HCT116 (cell line): ENCODE measurements at regions not wholly inside any gene's neighbourhood (a gene's known extent, or its start where the extent isn't known, plus 50 kb on each side); places are given as distances from the start of the nearest gene placed in this dataset.

Experiments used
- ATAC-seq: fragments of 200-7000 bp; cut with Tn5 transposase; 2 replicates; pipeline ENCODE4 v1.9.1; 2020; ENCODE audit warnings: mild to moderate bottlenecking, moderate library complexity
- BruUV-seq: library from RNA; stranded (reverse); fragments of 400-500 nt; replicated peaks from 2 replicates; lab custom pipeline; 2021; lab: Mats Ljungman, UMichigan
- CTCF ChIA-PET: fragments of 300-600 bp; sonication (Branson Sonifier 250); formaldehyde crosslinking; loops from one replicate; lab custom pipeline; 2021; ENCODE audit warnings: antibody characterized with exemption; lab: Charles Lee
- POLR2A ChIA-PET: fragments of 300-600, 350-600 bp; sonication (Branson Sonifier 250); formaldehyde crosslinking; loops from one replicate; lab custom pipeline; 2021; ENCODE audit warnings: antibody characterized with exemption; lab: Charles Lee
- RAD21 ChIA-PET, 2 experiments: fragments of 300-600 bp; sonication (Branson Sonifier 250); formaldehyde crosslinking; loops; one replicate each; lab custom pipeline; 2023; ENCODE audit warnings: low total read pairs in 2 of 2; ENCODE audit not compliant: uncharacterized antibody in 2 of 2, unreplicated experiment in 2 of 2, low non-redundant PET in 1 of 2; lab: Charles Lee
- DNase-seq: peaks from one replicate; pipeline ENCODE4 v3.0.0-alpha.2; 2010; ENCODE audit warnings: low read depth, low spot score
- H2AFZ ChIP-seq: fragments of 200-600 bp; shearing (Covaris generic), sonication (generic); 2 replicates; pipeline ENCODE4 v1.6.1; 2017; ENCODE audit warnings: low read depth, mixed run types, mixed read lengths, antibody characterized with exemption, low read length; ENCODE audit not compliant: poor library complexity, severe bottlenecking
- H3K27ac ChIP-seq: 2 replicates; pipeline ENCODE4 v1.5.1; 2012; ENCODE audit warnings: low read depth, low read length
- H3K27me3 ChIP-seq: fragments of 200-600 bp; sonication (generic); 2 replicates; pipeline ENCODE4 v1.6.1; 2016; ENCODE audit warnings: mixed run types, low read length, mixed read lengths; ENCODE audit not compliant: insufficient read depth
- H3K36me3 ChIP-seq, 2 experiments: fragments of 200-500 bp in 1 of 2; fragments of 200-600 bp in 1 of 2; sonication (Bioruptor generic) in 1 of 2; sonication (generic) in 1 of 2; 2 replicates each; pipeline versions ENCODE4 v1.5.1 to v1.6.1; 2014 to 2016; ENCODE audit warnings: low read length in 2 of 2, inconsistent platforms in 1 of 2, mixed read lengths in 1 of 2, mixed run types in 1 of 2; ENCODE audit not compliant: insufficient read depth in 2 of 2, control insufficient read depth in 1 of 2
- H3K4me1 ChIP-seq, 2 experiments: fragments of 200-600 bp in 1 of 2; sonication (generic) in 1 of 2; 2 replicates each; pipeline versions ENCODE4 v1.5.1 to v1.6.1; 2012 to 2017; ENCODE audit warnings: low read length in 2 of 2, inconsistent platforms in 1 of 2, mild to moderate bottlenecking in 1 of 2, mixed read lengths in 1 of 2, mixed run types in 1 of 2, moderate library complexity in 1 of 2; ENCODE audit not compliant: insufficient read depth in 2 of 2, control insufficient read depth in 1 of 2
- H3K4me2 ChIP-seq: fragments of 200-600 bp; sonication (generic); 2 replicates; pipeline ENCODE4 v1.6.1; 2017; ENCODE audit warnings: mixed run types, low read length, mixed read lengths
- H3K4me3 ChIP-seq, 2 experiments: fragments of 200-600 bp in 1 of 2; sonication (generic) in 1 of 2; replicated peaks in 1 of 2; 2 replicates each; pipeline ENCODE4 v1.5.1; 2011 to 2016; ENCODE audit warnings: low read length in 2 of 2, control low read depth in 1 of 2, low read depth in 1 of 2, mild to moderate bottlenecking in 1 of 2, mixed read lengths in 1 of 2, mixed run types in 1 of 2
- H3K79me2 ChIP-seq: fragments of 200-600 bp; sonication (generic); 2 replicates; pipeline ENCODE4 v1.6.1; 2017; ENCODE audit warnings: mild to moderate bottlenecking, mixed run types, low read length, moderate library complexity, mixed read lengths; ENCODE audit not compliant: insufficient read depth
- H3K9ac ChIP-seq: fragments of 200-600 bp; sonication (generic); 2 replicates; pipeline ENCODE4 v1.6.1; 2016; ENCODE audit warnings: low read length, mixed read lengths
- H3K9me2 ChIP-seq: fragments of 200-600 bp; sonication (generic), shearing (Covaris generic); 2 replicates; pipeline ENCODE4 v1.6.1; 2017; ENCODE audit warnings: mixed run types, mild to moderate bottlenecking, moderate library complexity; ENCODE audit not compliant: insufficient read depth
- H3K9me3 ChIP-seq, 2 experiments: fragments of 200-500 bp in 1 of 2; fragments of 200-600 bp in 1 of 2; sonication (Bioruptor generic) in 1 of 2; sonication (generic) in 1 of 2; 2 replicates each; pipeline ENCODE4 v1.6.1; 2014 to 2017; ENCODE audit warnings: low read length in 2 of 2, mixed read lengths in 2 of 2, inconsistent platforms in 1 of 2, low read depth in 1 of 2, mild to moderate bottlenecking in 1 of 2, mixed run types in 1 of 2, moderate library complexity in 1 of 2; ENCODE audit not compliant: control insufficient read depth in 1 of 2, insufficient read depth in 1 of 2
- H4K20me1 ChIP-seq: fragments of 200-600 bp; sonication (generic), shearing (Covaris generic); 2 replicates; pipeline ENCODE4 v1.6.1; 2017; ENCODE audit warnings: mixed run types, mild to moderate bottlenecking, moderate library complexity; ENCODE audit not compliant: insufficient read depth
- ATF3 ChIP-seq: IDR thresholded peaks from 2 replicates; pipeline ENCODE4 v1.6.1; 2012
- CTCF ChIP-seq, 3 experiments: fragments of 200-600 bp in 1 of 3; sonication (generic) in 1 of 3; IDR thresholded peaks in 2 of 3; conservative IDR thresholded peaks in 1 of 3; 2 replicates each; pipeline ENCODE4 v1.5.1; 2012 to 2017; ENCODE audit warnings: low read depth in 2 of 3, low read length in 2 of 3, antibody characterized with exemption in 1 of 3, borderline replicate concordance in 1 of 3, control low read depth in 1 of 3, mild to moderate bottlenecking in 1 of 3, mixed read lengths in 1 of 3, mixed run types in 1 of 3, moderate library complexity in 1 of 3; ENCODE audit not compliant: insufficient read depth in 1 of 3
- EZH2phosphoT487 ChIP-seq: fragments of 200-600 bp; IDR thresholded peaks from 2 replicates; pipeline ENCODE4 v1.6.1; 2018; ENCODE audit warnings: antibody characterized with exemption, borderline replicate concordance
- POLR2AphosphoS5 ChIP-seq: IDR thresholded peaks from 2 replicates; pipeline ENCODE4 v1.6.1; 2011; ENCODE audit warnings: mild to moderate bottlenecking, low read depth, low read length, moderate library complexity
- REST ChIP-seq: IDR thresholded peaks from 2 replicates; pipeline ENCODE4 v1.6.1; 2012; ENCODE audit warnings: low read depth
- SP1 ChIP-seq: IDR thresholded peaks from 2 replicates; pipeline ENCODE4 v1.6.1; 2012; ENCODE audit warnings: low read depth
- ZNF274 ChIP-seq: fragments of 200-500 bp; sonication (Bioruptor generic); IDR thresholded peaks from 2 replicates; pipeline ENCODE4 v1.6.1; 2014; ENCODE audit warnings: mild to moderate bottlenecking, low read depth, low read length, inconsistent platforms
- intact Hi-C: fragments of 100-400 bp; cut with micrococcal nuclease; formaldehyde crosslinking; loops from 2 replicates; pipeline ENCODE4 v1.10.0; 2022

- Histone ChIP-seq H3K36me3 (no peaks in the 10 kb centered on the region), H3K79me2 (no peaks in the 10 kb centered on the region), H3K4me1 (peaks cover 5 to 56% of the 10 kb centered on the region in 2 experiments), H3K27me3 (no peaks in the 10 kb centered on the region), H3K27ac (no peak overlapping the region), H3K9ac (no peak overlapping the region), H2AFZ (no peak overlapping the region), H4K20me1 (no peaks in the 10 kb centered on the region), H3K4me3 (no peak overlapping the region), H3K9me2 (no peaks in the 10 kb centered on the region), H3K4me2 (no peak overlapping the region), H3K9me3 (no peaks in the 10 kb centered on the region)
- ChIA-PET RAD21 (no interaction called here), POLR2A (interaction anchor here (1.6 kb wide), 1 partner anchor 34 kb away, joined by 3 read pairs; no protein-coding TSS in a partner anchor), CTCF (no interaction called here)
- ATAC-seq (no peak), DNase-seq (no peak)
- TF ChIP-seq ATF3 (no peak), ZNF274 (no peak), SP1 (no peak), REST (no peak), EZH2phosphoT487 (no peak), CTCF (IDR thresholded peaks at IDR 0.05 in 2 of 3, conservative IDR thresholded peaks at IDR 0.05 in 1 of 3; ENCODE audit: borderline replicate concordance in 1 of 3, insufficient read depth in 1 of 3, low read depth in 2 of 3, low read length in 2 of 3) (no peak), POLR2AphosphoS5 (no peak)
- BruUV-seq = no TSS peak
- intact Hi-C loops = no loop called here
Measured at GRCh38 chr1:93771843-93772242, 90.2 kb upstream of the BCAR3 start.
